ENCODE measurements at regions not wholly inside any gene's neighbourhood (a gene's known extent, or its start where the extent isn't known, plus 50 kb on each side); places are given as distances from the start of the nearest gene placed in this dataset.

GRCh38 chr20:24379484-24379927, 89.9 kb upstream of the SYNDIG1 start:
- peaks cover 19% of the 10 kb centered on the region for H3K4me1 Mint-ChIP-seq (ENCODE audit: low read depth, unreplicated experiment)
- peak overlapping the region; percentile 70 for H3K4me2 ChIP-seq (ENCODE audit: low read length)

DNA sequence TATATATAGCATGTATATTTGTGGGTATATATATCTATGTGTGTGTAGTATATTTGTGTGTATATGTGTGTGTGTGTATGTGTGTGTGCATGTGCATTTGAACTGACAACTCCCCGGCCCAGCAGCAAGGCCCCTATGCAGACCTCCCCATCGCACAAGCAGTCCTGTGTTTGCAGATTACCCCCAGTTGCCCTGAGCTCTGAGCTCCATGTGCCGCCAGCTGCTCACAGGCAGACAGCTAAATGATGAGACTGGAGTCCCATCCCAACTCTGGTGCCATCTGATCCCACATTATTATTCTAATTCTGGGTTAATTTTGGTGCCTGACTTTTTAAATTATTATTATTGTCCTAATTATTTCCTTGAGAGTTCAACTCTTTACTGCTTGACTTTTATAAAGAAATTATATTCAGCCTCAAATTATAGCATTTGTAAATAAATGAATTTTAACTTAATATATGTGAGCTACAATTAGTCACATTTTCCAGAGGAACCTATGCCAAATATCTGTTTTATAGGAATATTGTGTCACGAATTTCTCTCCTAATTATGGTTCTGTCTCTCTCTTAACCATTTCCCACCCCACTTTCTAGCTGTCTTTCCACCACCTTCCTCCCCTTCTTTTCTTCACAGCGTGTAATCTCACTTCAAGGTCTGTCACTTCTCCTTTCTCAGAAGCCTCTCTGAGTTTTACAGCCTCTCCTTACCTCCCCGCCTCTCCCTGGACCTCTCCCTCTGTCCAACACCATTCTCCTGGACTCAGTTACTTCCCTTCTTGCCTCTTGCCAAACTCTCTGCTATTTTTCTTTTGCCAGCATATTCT, 90.6 kb upstream of the SYNDIG1 start:
- Histone ChIP-seq H3K4me1 (ENCODE audit: insufficient read depth, low read length) (peaks cover 19% of the 10 kb centered on the region), H4K20me1 (ENCODE audit: insufficient read depth, low read length) (no peaks in the 10 kb centered on the region), H3K27me3 (ENCODE audit: insufficient read depth, low read length) (peaks cover 3% of the 10 kb centered on the region), H3K9ac (ENCODE audit: low read length) (peak overlapping the region; percentile 66), H3K9me3 (ENCODE audit: insufficient read depth, low read depth, low read length) (no peaks in the 10 kb centered on the region), H3K4me3 (ENCODE audit: insufficient read depth, low read depth, low read length) (no peak overlapping the region), H3K79me2 (ENCODE audit: insufficient read depth, low read length) (no peaks in the 10 kb centered on the region), H3K27ac (ENCODE audit: low read depth, low read length) (peak overlapping the region; percentile 80), H3K4me2 (ENCODE audit: low read length) (peak overlapping the region; percentile 70), H3K36me3 (ENCODE audit: insufficient read depth, low read length) (no peaks in the 10 kb centered on the region), H2AFZ (ENCODE audit: low read depth, low read length) (peak overlapping the region; percentile 44)
- DNase-seq (ENCODE audit: low read depth) (no peak), FAIRE-seq (no peak)
- Mint-ChIP-seq H3K36me3 (ENCODE audit: low read depth, unreplicated experiment) (no peaks in the 10 kb centered on the region), H3K27ac (ENCODE audit: unreplicated experiment) (peak overlapping the region; percentile 100), H3K4me1 (ENCODE audit: low read depth, unreplicated experiment) (peaks cover 19% of the 10 kb centered on the region), H3K27me3 (ENCODE audit: low read depth, unreplicated experiment) (peaks cover 5% of the 10 kb centered on the region), H3K9me3 (ENCODE audit: unreplicated experiment) (no peaks in the 10 kb centered on the region), H3K4me3 (ENCODE audit: unreplicated experiment) (no peak overlapping the region)
- no peak for TF ChIP-seq EZH2 (IDR thresholded peaks at IDR 0.05; ENCODE audit: insufficient read depth, low read length)
- TF ChIP-seq CTCF (IDR thresholded peaks at IDR 0.05; ENCODE audit: insufficient read depth, low read depth, low read length) = no peak

More at GRCh38 chr20:24379484-24379927, 89.9 kb upstream of the SYNDIG1 start:
- Histone ChIP-seq H3K27ac (ENCODE audit: low read depth, low read length) (peak overlapping the region; percentile 80), H4K20me1 (ENCODE audit: insufficient read depth, low read length) (no peaks in the 10 kb centered on the region), H3K27me3 (ENCODE audit: insufficient read depth, low read length) (peaks cover 6% of the 10 kb centered on the region), H3K36me3 (ENCODE audit: insufficient read depth, low read length) (no peaks in the 10 kb centered on the region), H2AFZ (ENCODE audit: low read depth, low read length) (peak overlapping the region; percentile 44), H3K79me2 (ENCODE audit: insufficient read depth, low read length) (no peaks in the 10 kb centered on the region), H3K9me3 (ENCODE audit: insufficient read depth, low read depth, low read length) (no peaks in the 10 kb centered on the region), H3K4me1 (ENCODE audit: insufficient read depth, low read length) (peaks cover 19% of the 10 kb centered on the region), H3K9ac (ENCODE audit: low read length) (peak overlapping the region; percentile 66), H3K4me3 (ENCODE audit: insufficient read depth, low read depth, low read length) (no peak overlapping the region)
- FAIRE-seq (peak; percentile 86), DNase-seq (ENCODE audit: low read depth) (peak; percentile 71)
- Mint-ChIP-seq H3K27me3 (ENCODE audit: low read depth, unreplicated experiment) (peaks cover 2% of the 10 kb centered on the region), H3K27ac (ENCODE audit: unreplicated experiment) (peak overlapping the region; percentile 100), H3K36me3 (ENCODE audit: low read depth, unreplicated experiment) (no peaks in the 10 kb centered on the region), H3K4me3 (ENCODE audit: unreplicated experiment) (no peak overlapping the region), H3K9me3 (ENCODE audit: unreplicated experiment) (no peaks in the 10 kb centered on the region)
- no peak for TF ChIP-seq EZH2 (IDR thresholded peaks at IDR 0.05; ENCODE audit: insufficient read depth, low read length)
- TF ChIP-seq CTCF (IDR thresholded peaks at IDR 0.05; ENCODE audit: insufficient read depth, low read depth, low read length) = no peak
